AG08396 (cell line): ENCODE measurements at regions not wholly inside any gene's neighbourhood (a gene's known extent, or its start where the extent isn't known, plus 50 kb on each side); places are given as distances from the start of the nearest gene placed in this dataset.

Experiments used
- DNase-seq: peaks from one replicate; pipeline ENCODE4 v3.0.0; 2012; ENCODE audit warnings: low spot score, mixed read lengths

DNA sequence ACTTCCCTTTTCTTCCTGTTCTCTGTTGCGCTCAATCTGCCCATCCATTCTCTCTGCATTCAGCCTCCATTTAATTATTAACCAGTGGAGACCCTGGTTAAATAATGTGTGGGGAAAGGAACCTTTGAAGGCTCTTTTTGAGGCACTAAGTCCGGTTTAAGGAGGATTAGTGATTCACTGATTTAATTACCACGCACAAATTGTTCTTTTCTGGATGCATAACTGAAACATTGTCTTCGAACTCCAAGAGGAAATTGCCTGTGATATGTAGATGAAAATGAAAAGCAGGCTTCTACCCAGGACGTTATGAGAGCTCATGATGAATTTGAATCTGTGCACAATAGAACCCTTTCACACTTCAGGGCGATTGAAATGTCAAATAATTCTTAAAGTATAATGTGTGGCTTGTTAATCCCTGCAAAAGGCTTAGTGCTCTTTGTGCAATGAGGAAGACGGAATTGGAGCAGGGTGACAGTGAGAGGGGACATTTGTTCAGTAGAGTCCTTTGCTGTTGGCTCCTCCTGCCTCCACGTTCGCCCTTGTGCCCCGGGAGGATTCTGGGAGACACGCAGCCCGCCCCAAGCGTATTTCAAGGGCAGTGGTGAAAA lies 51.1 kb upstream of the ZNF236 start:
- DNase-seq = no peak

DNA sequence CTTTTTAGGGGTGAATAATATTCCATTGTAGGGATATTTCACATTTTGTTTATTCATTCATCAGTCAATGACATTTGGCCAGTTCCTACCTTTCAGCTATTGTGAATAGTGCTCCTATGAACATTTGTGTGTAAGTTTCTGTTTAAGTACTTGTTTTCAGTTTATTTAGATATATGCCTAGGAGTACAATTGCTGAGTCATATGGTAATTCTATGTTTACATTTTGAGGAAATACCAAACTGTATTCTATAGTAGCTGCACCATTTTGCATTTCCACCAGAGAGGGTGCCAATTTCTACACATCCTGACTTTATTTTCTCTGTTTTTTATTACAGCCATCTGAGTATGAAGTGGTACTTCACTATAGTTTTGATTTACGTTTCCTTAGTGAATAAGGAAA lies 54.4 kb upstream of the ZNF236 start:
- DNase-seq = no peak

DNA sequence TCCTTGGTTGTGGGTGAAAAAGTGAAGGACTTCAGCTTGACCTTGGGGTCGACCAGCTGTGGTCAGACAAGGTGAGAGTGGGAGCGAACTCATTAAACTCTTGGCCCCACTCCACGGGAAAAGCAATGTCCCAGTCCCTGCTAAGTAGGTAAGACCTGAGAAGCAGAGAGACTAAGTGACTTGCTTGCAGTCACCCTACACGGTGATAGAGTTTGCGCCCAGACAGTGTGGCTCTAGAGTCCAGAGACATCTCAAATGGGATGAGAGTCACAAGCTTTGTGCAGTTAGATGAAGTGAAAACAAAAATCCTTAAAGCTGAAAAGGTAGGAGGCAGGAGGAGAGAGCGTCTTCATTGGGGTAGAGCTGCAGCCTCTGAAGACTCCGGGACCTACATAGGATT lies 55.9 kb upstream of the ZNF236 start:
- no peak for DNase-seq

DNA sequence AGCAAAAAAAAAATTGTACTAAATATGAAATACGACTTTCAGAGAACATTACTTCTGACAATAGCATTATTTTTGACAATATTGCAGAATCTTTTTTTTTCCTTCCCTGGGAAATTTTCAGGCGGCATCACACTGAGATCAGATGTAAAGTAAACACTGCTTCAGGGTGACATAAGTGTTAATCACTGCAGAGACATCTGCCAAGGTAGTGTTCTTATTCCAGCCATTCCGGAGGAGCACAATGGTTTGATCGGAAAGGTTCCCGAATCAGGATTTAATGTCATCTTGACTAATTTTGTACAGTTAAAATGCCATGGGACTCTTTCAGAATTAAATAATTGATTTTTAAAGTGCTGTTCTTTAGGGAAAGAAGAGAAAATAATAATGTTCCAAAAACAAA lies 56.7 kb upstream of the ZNF236 start:
- no peak for DNase-seq

DNA sequence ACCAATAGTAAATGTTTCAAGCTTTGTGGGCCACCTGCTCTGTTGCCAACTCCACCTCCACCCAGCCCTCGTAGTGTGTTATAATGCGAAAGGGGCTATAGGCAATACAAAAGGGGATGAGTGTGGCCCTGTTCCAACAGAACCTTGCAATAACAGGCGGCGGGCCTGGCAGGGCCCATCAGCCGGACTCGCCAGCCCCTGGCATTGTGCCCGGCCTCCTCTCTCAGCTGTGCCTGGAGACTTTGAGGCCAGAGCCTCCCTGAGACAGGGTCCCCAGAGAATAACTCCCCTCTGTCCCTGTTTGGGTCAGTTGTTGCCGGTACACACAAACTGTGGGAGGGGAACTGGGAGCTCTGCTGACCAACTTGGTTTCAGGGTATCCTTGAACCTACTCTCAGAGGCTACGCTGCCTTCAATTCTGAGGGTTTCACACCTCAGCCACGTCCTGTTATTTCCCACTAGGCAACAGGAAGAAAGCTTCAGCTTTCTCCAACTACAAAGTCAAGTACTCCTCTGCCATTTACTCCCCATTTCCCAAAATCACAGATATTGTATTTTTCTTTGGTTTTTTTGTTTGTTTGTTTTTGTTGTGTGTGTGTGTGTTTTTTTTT lies 58.0 kb upstream of the ZNF236 start:
- no peak for DNase-seq

- no peak for DNase-seq
Observed at GRCh38 chr18:76759056-76759455, 63.3 kb upstream of the ZNF236 start.

DNA sequence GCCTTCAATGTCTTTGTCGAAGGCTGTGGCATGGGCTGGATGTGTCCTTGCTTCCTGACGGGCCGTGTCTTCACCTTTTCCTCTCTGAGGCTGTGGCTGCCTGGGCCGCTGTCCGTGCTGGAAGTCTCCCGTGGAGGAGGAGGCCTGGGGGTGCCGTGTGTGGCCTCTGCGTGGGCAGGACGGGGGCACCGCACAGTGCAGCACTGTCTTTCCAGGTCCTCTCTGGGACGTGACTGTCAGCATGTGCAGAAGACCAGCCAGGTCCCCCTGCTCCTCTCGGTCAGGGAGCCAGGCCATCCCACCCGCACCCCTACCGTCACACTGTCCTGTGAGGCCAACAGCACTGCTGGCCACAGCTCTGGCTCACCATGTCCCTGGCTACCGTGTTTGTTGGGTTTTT lies 64.4 kb upstream of the ZNF236 start:
- no peak for DNase-seq

DNA sequence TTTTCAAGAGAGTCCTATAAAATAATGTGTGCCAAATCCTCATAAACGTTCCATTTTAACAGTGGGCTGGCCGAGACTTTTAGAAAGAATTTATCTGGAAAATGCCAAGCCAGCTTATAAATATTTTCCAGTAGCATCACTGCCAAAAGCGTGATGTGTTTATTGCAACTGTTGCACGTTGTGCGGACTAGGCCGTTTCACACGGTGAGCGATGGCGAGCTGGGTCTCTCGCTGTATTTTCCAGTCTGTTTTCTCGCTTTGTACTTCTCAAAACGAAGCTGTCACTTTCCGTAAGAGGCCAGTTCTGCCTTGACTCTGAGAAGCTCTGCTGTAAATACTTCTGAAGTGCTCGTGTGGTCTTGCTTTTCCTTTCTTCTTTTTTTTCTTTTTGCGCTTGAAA lies 65.0 kb upstream of the ZNF236 start:
- no peak for DNase-seq

GRCh38 chr18:76756531-76757253 lies 65.7 kb upstream of the ZNF236 start:
- DNase-seq = no peak

GRCh38 chr18:76754351-76754750 lies 68.0 kb upstream of the ZNF236 start:
- DNase-seq = no peak

- no peak for DNase-seq
Observed at GRCh38 chr18:76752400-76752799, 70.0 kb upstream of the ZNF236 start.

DNA sequence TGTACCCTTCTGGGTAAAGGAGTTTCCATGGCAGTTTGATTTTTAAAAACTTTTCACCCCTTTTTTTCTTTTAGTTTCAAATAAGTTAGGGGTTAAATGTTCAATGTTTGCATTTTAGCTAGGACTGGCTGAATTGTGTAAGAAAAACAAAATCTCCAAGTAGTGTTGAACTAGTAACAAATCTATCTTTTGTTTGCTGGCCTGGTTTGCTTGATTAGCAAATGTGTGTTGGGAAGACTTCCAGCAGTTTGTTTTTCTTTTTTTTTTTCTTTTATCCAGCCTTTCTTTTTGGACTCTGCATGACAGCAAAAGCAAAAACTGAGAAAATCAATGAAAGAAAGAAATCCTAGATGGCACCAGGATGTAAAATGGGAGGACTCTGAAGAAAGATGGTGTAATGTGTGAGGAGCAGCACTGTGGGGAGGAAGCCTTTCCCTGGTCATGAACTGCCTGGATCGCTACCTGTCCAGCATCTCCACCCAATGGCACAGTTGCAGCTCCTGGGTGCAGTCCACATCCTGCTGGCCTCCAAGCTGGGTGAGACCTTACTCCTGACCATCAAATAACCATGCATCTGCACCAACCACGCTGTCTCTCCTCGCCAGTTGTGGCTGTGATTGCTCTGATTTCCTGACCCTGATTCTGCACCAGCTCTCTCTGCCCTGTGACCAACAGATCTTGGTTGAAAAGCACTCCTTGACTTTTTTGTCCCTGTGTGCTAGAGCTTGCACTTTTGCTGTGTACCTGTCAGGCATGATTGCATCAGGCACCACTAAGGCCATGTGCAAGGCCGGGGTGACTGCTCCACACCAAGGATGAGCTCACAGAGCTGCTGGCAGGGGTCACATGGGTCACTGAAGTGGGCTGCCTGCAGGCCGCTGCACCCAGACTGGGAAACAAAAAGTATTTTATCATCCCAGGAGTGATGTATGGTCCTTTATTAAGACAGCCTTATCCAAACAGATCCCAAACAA lies 71.2 kb upstream of the ZNF236 start:
- no peak for DNase-seq

DNA sequence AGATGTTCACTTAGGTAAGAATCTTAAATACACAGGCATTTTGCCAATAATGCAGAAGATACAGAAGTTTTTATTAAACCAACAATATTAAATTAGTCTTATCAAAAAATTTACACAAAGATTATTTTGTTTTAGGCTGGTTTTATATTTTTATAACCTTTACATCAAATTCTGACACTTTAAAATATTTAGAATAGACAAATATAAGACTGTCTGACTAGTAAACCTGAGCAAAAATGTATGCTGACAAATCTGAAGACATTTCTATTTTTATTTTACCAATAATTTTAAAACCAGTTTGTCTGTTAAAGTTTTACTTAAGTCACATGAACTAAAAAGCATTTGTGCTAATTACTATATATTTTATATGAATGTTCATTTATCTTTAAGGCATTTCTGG lies 72.1 kb upstream of the ZNF236 start:
- no peak for DNase-seq

DNA sequence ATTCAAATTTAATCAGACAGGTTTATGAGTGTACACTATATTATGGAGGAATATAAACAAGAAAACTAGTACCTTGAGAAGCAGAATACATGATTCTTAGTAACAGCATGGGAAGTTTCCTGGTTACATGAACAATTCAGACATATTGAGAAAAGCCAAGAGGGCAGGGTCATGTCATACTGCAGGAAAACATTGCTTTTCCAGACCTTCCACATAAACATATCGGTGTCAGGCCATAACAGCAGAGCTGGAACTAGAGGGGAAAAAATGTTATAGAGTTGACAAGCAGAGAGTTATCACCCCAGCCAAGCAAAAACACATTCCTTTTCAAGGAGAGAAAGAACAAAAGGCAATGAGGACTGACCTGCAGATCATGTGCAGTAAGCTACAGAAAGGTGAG lies 74.7 kb upstream of the ZNF236 start:
- no peak for DNase-seq

- no peak for DNase-seq
Observed at GRCh38 chr18:76741346-76741745, 81.0 kb upstream of the ZNF236 start.

GRCh38 chr18:76736309-76736708 lies 86.0 kb upstream of the ZNF236 start:
- no peak for DNase-seq

GRCh38 chr18:76730901-76731300 lies 91.5 kb upstream of the ZNF236 start:
- DNase-seq = no peak

- DNase-seq = no peak
Observed at GRCh38 chr18:76727589-76727988, 94.8 kb upstream of the ZNF236 start.

GRCh38 chr18:76725445-76725844 lies 96.9 kb upstream of the ZNF236 start:
- DNase-seq = no peak

GRCh38 chr18:76722224-76723061 lies 99.9 kb upstream of the ZNF236 start:
- DNase-seq = no peak

DNA sequence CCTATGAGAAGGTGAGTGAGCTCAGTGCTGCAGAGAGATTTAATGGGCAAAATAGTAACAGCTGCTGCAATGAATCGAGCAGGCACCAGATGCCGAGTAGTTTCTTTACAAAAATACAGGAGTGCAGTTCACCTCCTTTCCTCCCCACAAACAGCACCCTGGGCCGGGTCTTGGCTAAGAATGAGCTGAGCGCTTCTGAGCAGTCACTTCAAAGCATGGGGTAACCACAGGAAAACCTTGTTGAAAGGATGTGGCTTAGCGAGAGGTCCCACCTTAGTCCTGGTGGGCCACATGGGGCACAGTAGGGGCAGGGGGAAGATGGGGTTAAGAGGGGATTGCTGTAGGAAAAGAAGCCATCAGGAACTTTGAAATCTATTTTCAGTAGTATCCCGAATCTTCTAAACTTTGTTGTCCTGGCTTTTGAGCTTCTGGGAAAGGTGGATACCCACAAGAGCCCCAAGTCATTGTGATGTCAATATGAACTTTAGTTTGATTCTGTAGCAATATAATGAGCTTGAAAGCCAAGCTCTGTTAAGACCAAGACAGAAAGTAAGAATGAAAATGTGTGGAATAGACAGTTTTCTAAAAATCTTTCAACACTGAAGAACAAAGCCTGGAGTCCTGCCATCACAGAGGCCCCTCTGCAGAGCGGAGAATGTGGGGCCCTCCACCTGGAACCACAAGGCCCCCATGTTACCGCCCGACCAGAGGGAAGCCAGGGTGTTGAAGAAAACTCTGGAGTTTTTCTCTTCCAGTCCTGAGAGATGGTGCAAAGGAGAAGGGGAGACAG lies 101.0 kb upstream of the ZNF236 start:
- DNase-seq = no peak
